ENCODE measurements at regions not wholly inside any gene's neighbourhood (a gene's known extent, or its start where the extent isn't known, plus 50 kb on each side); places are given as distances from the start of the nearest gene placed in this dataset.

- no peak for TF ChIP-seq CTCF (conservative IDR thresholded peaks at IDR 0.05)
- no peak for TF ChIP-seq EZH2 (IDR thresholded peaks at IDR 0.05; ENCODE audit: low read depth)
Measured at GRCh38 chr20:48486065-48486464, 341.7 kb downstream of the PREX1 start.
